ENCODE measurements at regions not wholly inside any gene's neighbourhood (a gene's known extent, or its start where the extent isn't known, plus 50 kb on each side); places are given as distances from the start of the nearest gene placed in this dataset.

GRCh38 chr12:43066471-43066870, 476.9 kb upstream of the PRICKLE1 start:
- no peaks in the 10 kb centered on the region for H3K9me3 ChIP-seq (ENCODE audit: control insufficient read depth, low read length)
- no peaks in the 10 kb centered on the region for H3K36me3 ChIP-seq (ENCODE audit: control insufficient read depth in 1 of 2, insufficient read depth in 2 of 2, low read length in 1 of 2)
- H3K27ac ChIP-seq (ENCODE audit: low read depth in 1 of 2, low read length in 2 of 2) = no peak overlapping the region
- intact Hi-C loops (cut with DNase I) = no loop called here
- DNase-seq = no peak
- no peak overlapping the region for H3K4me3 ChIP-seq (ENCODE audit: low read length in 2 of 2)
- WGBS, 2 donors = 88 to 96% methylated on average over 2 of the region's 2 CpGs
- ATAC-seq (ENCODE audit: low FRiP score) = no peak
- peaks cover 2 to 3% of the 10 kb centered on the region in 2 donors for H3K4me1 ChIP-seq (ENCODE audit: control insufficient read depth in 1 of 2, insufficient read depth in 2 of 2, low read length in 2 of 2)
- H3K27me3 ChIP-seq (ENCODE audit: control insufficient read depth in 1 of 2, insufficient read depth in 2 of 2, low read length in 1 of 2) = no peaks in the 10 kb centered on the region

- no peak overlapping the region for H3K27ac ChIP-seq (ENCODE audit: low read depth in 1 of 2, low read length in 2 of 2)
- intact Hi-C loops (cut with DNase I) = no loop called here
- no peak for DNase-seq
- H3K4me3 ChIP-seq (ENCODE audit: low read length in 2 of 2) = no peak overlapping the region
- H3K27me3 ChIP-seq (ENCODE audit: control insufficient read depth in 1 of 2, insufficient read depth in 2 of 2, low read length in 1 of 2) = no peaks in the 10 kb centered on the region
- no peak for ATAC-seq (ENCODE audit: low FRiP score)
- peaks cover 2 to 7% of the 10 kb centered on the region in 2 donors for H3K4me1 ChIP-seq (ENCODE audit: control insufficient read depth in 1 of 2, insufficient read depth in 2 of 2, low read length in 2 of 2)
- H3K36me3 ChIP-seq (ENCODE audit: control insufficient read depth in 1 of 2, insufficient read depth in 2 of 2, low read length in 1 of 2) = no peaks in the 10 kb centered on the region
- no peaks in the 10 kb centered on the region for H3K9me3 ChIP-seq (ENCODE audit: control insufficient read depth, low read length)
- WGBS, 2 donors = 16% methylated on average over 3 of the region's 3 CpGs
Observed at GRCh38 chr12:43063650-43064049, 474.1 kb upstream of the PRICKLE1 start.

- Histone ChIP-seq H3K27me3 (ENCODE audit: control insufficient read depth in 1 of 2, insufficient read depth in 2 of 2, low read length in 1 of 2) (no peaks in the 10 kb centered on the region), H3K36me3 (ENCODE audit: control insufficient read depth in 1 of 2, insufficient read depth in 2 of 2, low read length in 1 of 2) (no peaks in the 10 kb centered on the region), H3K4me3 (ENCODE audit: low read length in 2 of 2) (no peak overlapping the region), H3K27ac (ENCODE audit: low read depth in 1 of 2, low read length in 2 of 2) (no peak overlapping the region), H3K4me1 (ENCODE audit: control insufficient read depth in 1 of 2, insufficient read depth in 2 of 2, low read length in 2 of 2) (peaks cover 2 to 7% of the 10 kb centered on the region in 2 donors), H3K9me3 (ENCODE audit: control insufficient read depth, low read length) (no peaks in the 10 kb centered on the region)
- no peak for ATAC-seq (ENCODE audit: low FRiP score)
- intact Hi-C loops (cut with DNase I) = no loop called here
- DNase-seq = no peak
- 91 to 97% methylated on average over 1 of the region's 1 CpG for WGBS, 2 donors
Observed at GRCh38 chr12:43062201-43062895, 472.8 kb upstream of the PRICKLE1 start.

GRCh38 chr12:43060742-43061141, 471.2 kb upstream of the PRICKLE1 start:
- intact Hi-C loops (cut with DNase I) = no loop called here
- H3K4me3 ChIP-seq (ENCODE audit: low read length in 2 of 2) = no peak overlapping the region
- WGBS, 2 donors = 0 to 1% methylated on average over 2 of the region's 2 CpGs
- no peak for ATAC-seq (ENCODE audit: low FRiP score)
- H3K27me3 ChIP-seq (ENCODE audit: control insufficient read depth in 1 of 2, insufficient read depth in 2 of 2, low read length in 1 of 2) = no peaks in the 10 kb centered on the region
- H3K4me1 ChIP-seq (ENCODE audit: control insufficient read depth in 1 of 2, insufficient read depth in 2 of 2, low read length in 2 of 2) = peaks cover 2 to 7% of the 10 kb centered on the region in 2 donors
- H3K36me3 ChIP-seq (ENCODE audit: control insufficient read depth in 1 of 2, insufficient read depth in 2 of 2, low read length in 1 of 2) = no peaks in the 10 kb centered on the region
- no peak overlapping the region for H3K27ac ChIP-seq (ENCODE audit: low read depth in 1 of 2, low read length in 2 of 2)
- no peaks in the 10 kb centered on the region for H3K9me3 ChIP-seq (ENCODE audit: control insufficient read depth, low read length)
- DNase-seq = no peak

- ATAC-seq (ENCODE audit: low FRiP score) = no peak
- intact Hi-C loops (cut with DNase I) = no loop called here
- WGBS, 2 donors = 95 to 97% methylated on average over 4 of the region's 4 CpGs
Observed at GRCh38 chr12:43058616-43059015, 469.1 kb upstream of the PRICKLE1 start.

GRCh38 chr12:43057566-43057965, 468.0 kb upstream of the PRICKLE1 start:
- Histone ChIP-seq H3K4me1 (ENCODE audit: control insufficient read depth in 1 of 2, insufficient read depth in 2 of 2, low read length in 2 of 2) (peaks cover 0 to 4% of the 10 kb centered on the region in 2 donors), H3K36me3 (ENCODE audit: control insufficient read depth in 1 of 2, insufficient read depth in 2 of 2, low read length in 1 of 2) (no peaks in the 10 kb centered on the region), H3K27me3 (ENCODE audit: control insufficient read depth in 1 of 2, insufficient read depth in 2 of 2, low read length in 1 of 2) (no peaks in the 10 kb centered on the region), H3K4me3 (ENCODE audit: low read length in 2 of 2) (no peak overlapping the region), H3K9me3 (ENCODE audit: control insufficient read depth, low read length) (no peaks in the 10 kb centered on the region), H3K27ac (ENCODE audit: low read depth in 1 of 2, low read length in 2 of 2) (no peak overlapping the region)
- intact Hi-C loops (cut with DNase I) = no loop called here
- ATAC-seq (ENCODE audit: low FRiP score) = no peak
- no peak for DNase-seq

More at GRCh38 chr12:43058616-43059015, 469.1 kb upstream of the PRICKLE1 start:
- no peaks in the 10 kb centered on the region for H3K36me3 ChIP-seq (ENCODE audit: control insufficient read depth in 1 of 2, insufficient read depth in 2 of 2, low read length in 1 of 2)
- H3K4me1 ChIP-seq (ENCODE audit: control insufficient read depth in 1 of 2, insufficient read depth in 2 of 2, low read length in 2 of 2) = peaks cover 2 to 7% of the 10 kb centered on the region in 2 donors
- H3K27ac ChIP-seq (ENCODE audit: low read depth in 1 of 2, low read length in 2 of 2) = no peak overlapping the region
- H3K27me3 ChIP-seq (ENCODE audit: control insufficient read depth in 1 of 2, insufficient read depth in 2 of 2, low read length in 1 of 2) = no peaks in the 10 kb centered on the region
- DNase-seq = no peak
- H3K9me3 ChIP-seq (ENCODE audit: control insufficient read depth, low read length) = no peaks in the 10 kb centered on the region
- no peak overlapping the region for H3K4me3 ChIP-seq (ENCODE audit: low read length in 2 of 2)

GRCh38 chr12:43054085-43054484, 464.5 kb upstream of the PRICKLE1 start:
- intact Hi-C loops (cut with DNase I) = no loop called here
- Histone ChIP-seq H3K4me1 (ENCODE audit: control insufficient read depth in 1 of 2, insufficient read depth in 2 of 2, low read length in 2 of 2) (no peaks in the 10 kb centered on the region), H3K4me3 (ENCODE audit: low read length in 2 of 2) (no peak overlapping the region), H3K27ac (ENCODE audit: low read depth in 1 of 2, low read length in 2 of 2) (no peak overlapping the region), H3K27me3 (ENCODE audit: control insufficient read depth in 1 of 2, insufficient read depth in 2 of 2, low read length in 1 of 2) (no peaks in the 10 kb centered on the region), H3K36me3 (ENCODE audit: control insufficient read depth in 1 of 2, insufficient read depth in 2 of 2, low read length in 1 of 2) (no peaks in the 10 kb centered on the region), H3K9me3 (ENCODE audit: control insufficient read depth, low read length) (no peaks in the 10 kb centered on the region)
- 95 to 98% methylated on average over 2 of the region's 2 CpGs for WGBS, 2 donors
- no peak for DNase-seq
- ATAC-seq (ENCODE audit: low FRiP score) = no peak

- Histone ChIP-seq H3K4me3 (ENCODE audit: low read length in 2 of 2) (no peak overlapping the region), H3K36me3 (ENCODE audit: control insufficient read depth in 1 of 2, insufficient read depth in 2 of 2, low read length in 1 of 2) (no peaks in the 10 kb centered on the region), H3K27me3 (ENCODE audit: control insufficient read depth in 1 of 2, insufficient read depth in 2 of 2, low read length in 1 of 2) (no peaks in the 10 kb centered on the region), H3K4me1 (ENCODE audit: control insufficient read depth in 1 of 2, insufficient read depth in 2 of 2, low read length in 2 of 2) (no peaks in the 10 kb centered on the region), H3K9me3 (ENCODE audit: control insufficient read depth, low read length) (no peaks in the 10 kb centered on the region), H3K27ac (ENCODE audit: low read depth in 1 of 2, low read length in 2 of 2) (no peak overlapping the region)
- intact Hi-C loops (cut with DNase I) = no loop called here
- ATAC-seq (ENCODE audit: low FRiP score) (no peak), DNase-seq (no peak)
- WGBS, 2 donors = 90 to 92% methylated on average over 6 of the region's 6 CpGs
Observed at GRCh38 chr12:43052441-43052840, 462.9 kb upstream of the PRICKLE1 start.

GRCh38 chr12:43044241-43044640, 454.7 kb upstream of the PRICKLE1 start:
- DNase-seq = no peak
- no peaks in the 10 kb centered on the region for H3K36me3 ChIP-seq (ENCODE audit: control insufficient read depth in 1 of 2, insufficient read depth in 2 of 2, low read length in 1 of 2)
- H3K27ac ChIP-seq (ENCODE audit: low read depth in 1 of 2, low read length in 2 of 2) = no peak overlapping the region
- no peaks in the 10 kb centered on the region for H3K9me3 ChIP-seq (ENCODE audit: control insufficient read depth, low read length)
- no peak for ATAC-seq (ENCODE audit: low FRiP score)
- H3K27me3 ChIP-seq (ENCODE audit: control insufficient read depth in 1 of 2, insufficient read depth in 2 of 2, low read length in 1 of 2) = no peaks in the 10 kb centered on the region
- no peak overlapping the region for H3K4me3 ChIP-seq (ENCODE audit: low read length in 2 of 2)
- H3K4me1 ChIP-seq (ENCODE audit: control insufficient read depth in 1 of 2, insufficient read depth in 2 of 2, low read length in 2 of 2) = no peaks in the 10 kb centered on the region
- 86 to 91% methylated on average over 2 of the region's 2 CpGs for WGBS, 2 donors
- intact Hi-C loops (cut with DNase I) = no loop called here
